ENCODE measurements at regions not wholly inside any gene's neighbourhood (a gene's known extent, or its start where the extent isn't known, plus 50 kb on each side); places are given as distances from the start of the nearest gene placed in this dataset.
"Not testable (repeated sequence)": the region's sequence is repeated elsewhere in the genome, so short reads cannot be mapped to it uniquely, and the experiment has no call there.

DNA sequence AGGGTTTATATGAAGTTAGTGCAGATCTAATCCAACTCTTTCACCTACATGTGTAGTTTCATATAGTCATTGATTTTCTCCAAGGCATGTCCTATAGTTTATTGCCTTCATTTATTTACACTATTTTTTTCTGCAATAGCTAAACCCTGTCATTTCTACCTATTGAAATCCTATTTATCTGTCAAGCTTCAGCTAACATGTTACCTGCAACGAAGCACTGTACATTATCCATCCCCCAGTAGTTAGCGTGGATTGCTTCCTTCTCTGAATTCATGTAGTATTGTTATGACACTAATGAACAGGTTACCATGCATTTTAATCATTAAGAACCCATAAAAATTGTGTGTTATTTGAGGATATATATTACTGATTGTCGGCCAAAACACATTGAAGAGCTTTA, 742.9 kb upstream of the PCDH20 start:
- no peak for DNase-seq

DNA sequence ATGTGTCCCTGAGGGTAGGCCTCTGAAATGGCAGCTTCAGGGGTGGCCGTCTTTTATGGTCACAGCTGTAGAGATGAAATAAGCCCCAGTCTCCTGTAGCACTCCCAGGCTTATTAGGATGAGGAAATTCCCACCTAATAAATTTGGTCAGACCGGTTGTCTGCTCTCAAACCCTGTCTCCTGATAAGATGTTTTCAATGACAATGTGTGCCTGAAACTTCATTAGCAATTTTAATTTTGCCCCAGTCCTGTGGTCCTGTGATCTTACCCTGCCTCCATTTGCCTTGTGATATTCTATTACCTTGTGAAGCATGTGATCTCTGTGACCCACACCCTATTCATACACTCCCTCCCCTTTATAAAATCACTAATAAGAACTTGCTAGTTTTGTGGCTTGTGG, 736.1 kb upstream of the PCDH20 start:
- not testable (repeated sequence) for DNase-seq

DNA sequence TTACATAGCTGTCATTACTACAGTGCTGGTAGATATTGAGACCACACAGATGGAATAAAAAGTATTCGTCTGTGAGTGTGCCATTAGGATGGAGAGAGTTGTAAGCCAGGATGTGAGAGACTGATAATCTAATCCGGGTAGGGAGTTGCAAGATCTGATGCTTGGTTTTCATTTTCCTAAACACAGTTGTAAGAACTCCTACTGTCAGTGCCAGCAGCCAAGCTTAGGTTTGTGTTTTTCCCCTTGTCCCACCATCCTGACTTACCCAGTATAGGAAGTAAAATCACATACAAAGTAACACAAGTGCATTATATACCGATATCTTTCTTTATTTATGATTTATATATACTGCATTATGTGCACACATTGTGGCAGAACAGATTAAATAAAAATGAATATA, 726.4 kb upstream of the PCDH20 start:
- no peak for DNase-seq

DNA sequence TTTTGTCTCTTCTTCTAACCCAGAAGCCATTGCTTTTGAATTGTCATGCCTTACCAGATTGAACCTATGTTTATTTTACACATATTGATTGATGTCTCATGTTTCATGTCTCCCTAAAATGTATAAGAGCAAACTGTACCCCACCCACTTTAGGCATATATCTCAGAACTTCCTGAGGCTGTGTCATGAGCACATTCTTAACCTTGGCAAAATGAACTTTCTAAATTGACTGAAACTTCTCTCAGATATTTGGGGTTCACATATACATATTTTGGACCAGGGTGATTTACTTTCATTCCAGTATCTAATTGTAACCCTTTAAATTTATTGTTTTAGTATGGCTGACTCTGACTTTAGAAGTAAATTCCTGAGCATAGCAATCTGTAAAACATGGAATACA, 723.9 kb upstream of the PCDH20 start:
- DNase-seq, result no peak

DNA sequence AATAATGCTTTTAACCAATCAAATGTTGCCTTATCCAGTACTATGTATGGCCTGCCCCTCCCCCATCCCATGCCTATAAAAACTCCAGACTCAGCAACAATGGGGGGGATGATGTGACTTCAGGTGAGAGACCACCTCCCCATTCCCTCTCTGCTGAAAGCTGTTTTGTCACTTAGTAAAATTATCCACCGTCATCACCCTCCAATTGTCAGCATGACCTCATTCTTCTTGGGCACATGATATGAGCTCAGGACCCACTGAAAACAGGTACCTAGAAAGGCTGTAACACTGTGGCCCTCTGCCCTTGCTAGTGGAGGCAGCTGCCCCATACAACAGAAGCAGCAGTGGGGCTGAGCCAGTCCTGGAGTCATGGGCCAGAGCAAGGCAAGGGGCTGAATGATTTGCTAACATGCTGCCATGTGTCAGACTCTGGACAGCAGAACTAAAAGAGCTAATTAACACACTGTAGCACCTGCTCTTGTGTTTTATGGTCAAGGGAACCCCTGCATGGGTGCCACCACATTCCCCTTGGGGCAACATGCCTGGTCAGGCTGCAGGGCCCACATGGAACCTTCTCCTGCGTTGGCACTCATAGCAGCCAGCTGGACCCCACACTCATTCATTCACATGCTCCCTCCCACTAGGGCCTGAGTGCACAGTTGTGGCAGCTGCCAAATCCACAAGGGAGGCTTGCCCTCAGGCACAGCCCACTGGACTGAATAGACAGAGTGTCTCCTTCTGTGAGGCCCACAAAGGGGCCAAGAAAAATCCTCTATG, 722.2 kb upstream of the PCDH20 start:
- no peak for DNase-seq

DNA sequence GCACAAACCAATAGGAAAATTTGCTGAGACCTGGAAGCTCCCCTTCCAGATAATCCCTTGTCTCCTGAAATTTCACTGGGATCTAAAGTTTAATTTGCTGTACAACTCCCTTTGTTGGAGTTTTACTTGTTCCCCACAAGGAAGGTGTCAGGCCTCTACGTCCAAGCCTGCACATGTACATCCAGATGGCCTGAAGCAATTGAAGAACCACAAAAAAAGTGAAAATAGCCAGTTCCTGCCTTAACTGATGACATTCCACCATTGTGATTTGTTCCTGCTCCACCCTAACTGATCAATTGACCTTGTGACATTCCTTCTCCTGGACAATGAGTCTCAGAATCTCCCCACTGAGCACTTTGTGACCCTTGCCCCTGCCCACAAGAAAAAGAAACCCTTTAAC, 716.0 kb upstream of the PCDH20 start:
- no peak for DNase-seq

DNA sequence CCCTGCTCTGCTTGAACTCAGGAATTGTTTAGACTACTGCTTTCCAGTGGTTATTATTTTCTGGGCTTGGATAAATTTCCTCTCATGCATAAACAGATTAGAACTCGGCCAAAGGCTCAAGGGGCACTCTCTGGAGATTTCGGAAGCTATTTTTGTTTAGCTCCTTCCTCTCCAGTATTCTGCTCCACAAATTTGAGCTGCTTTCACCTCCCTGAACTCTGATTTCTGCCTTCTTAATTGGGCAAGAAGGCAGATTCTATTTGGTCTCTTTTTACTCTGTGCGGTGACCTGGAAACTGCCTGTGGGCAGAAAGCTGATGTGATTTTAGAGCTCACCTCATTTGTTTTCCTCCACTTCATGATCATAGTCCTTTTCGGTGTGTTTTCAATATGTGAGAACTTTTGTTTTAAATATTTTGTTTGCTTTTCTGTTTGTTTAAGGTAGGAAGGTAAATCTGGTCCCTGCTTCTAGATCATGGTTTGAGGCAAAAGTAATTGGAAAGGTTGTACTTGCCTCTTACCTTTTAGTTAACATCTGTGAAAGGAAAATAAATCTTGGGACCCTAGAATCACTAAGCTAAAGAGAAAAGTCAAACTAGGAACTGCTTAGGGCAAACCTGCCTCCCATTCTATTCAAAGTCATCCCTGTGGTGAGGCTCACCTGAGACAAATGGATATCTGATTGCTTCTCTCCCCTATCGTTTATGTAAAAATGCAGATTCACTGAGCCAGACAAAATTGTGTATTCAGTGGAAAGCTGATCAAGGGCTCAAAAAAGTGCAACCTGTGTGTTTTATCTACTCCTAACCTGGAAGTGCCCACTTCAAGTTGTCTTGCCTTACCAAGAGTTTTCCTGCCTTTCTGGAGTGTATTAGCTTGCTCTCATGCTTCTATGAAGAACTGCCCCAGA, 714.7 kb upstream of the PCDH20 start:
- no peak for DNase-seq

DNA sequence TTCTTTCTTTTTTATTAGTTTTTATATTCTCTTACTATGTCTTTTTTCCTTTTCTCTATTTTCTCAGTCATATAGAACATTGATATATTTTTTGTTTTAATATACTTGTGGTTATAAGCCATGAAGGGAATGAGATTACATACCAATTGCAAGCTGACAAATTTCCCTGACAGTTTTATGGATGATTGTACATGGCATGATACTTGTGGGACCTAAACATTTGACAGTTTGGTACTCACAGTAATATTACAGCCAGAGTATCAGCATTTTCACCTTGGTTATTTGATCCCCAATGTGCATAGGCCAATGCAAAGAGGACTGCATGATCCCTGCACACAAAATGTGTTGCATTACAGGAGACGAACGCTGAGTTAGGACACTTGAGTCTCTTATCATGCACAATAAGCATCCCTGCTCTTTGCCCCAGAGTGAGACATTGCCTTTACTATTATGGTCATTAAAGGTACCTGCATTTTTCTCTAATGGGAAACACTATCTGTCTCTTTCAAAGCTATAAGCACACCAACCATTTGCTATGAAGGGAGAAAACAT, 713.4 kb upstream of the PCDH20 start:
- no peak for DNase-seq

DNA sequence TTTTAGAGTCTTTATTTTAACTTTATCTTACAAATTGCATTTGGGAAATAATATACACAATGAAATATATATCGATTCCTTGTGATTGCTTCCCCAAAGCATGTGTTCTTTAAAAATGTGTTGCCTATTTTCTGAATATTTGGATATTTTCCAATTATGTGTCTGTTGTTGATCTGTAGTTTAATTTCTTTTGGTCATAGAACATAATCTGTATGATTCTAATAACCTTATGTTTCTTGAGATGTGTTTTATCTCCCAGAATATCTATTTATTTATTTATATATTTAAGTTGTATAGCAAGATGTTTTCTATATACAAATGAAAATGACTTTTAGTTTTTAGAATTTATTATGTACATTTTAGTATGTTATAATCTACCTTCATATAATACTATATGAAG, 710.8 kb upstream of the PCDH20 start:
- no peak for DNase-seq

DNA sequence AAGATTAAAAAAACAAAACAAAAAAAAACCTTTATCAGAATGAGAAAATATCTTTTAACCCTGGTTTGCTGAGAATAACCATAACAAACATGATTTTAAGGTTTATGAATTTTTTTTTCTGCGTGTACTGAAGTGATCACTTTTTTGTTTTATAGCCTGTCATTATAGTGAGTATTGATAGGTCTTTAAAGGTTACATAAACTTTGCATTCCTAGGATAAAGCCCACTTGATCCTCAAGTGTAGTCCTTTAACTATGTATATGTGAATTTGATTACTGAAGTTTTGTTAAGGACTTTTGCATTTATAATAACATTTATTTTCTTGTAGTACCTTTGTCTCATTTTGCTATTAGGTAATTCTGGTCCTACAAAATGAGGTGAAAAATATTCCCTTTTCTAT, 709.8 kb upstream of the PCDH20 start:
- DNase-seq, result no peak

DNA sequence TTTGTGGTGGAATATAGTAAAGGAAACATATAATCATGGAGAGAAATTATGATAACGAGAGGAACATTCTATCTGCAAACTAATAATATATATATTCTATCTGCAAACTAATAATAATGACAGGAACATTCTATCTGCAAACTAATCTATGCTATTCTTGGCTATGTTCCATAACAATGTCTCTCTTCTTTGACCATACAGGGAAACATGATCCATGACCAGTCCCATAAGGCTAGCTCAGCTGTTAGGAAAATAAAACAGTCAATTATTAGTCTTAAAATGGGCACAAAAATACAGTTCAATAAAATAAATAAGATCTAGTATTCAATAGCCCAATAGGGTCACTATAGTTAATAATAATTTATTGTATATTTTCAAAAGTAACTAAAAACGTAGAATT, 707.8 kb upstream of the PCDH20 start:
- DNase-seq, result no peak

DNA sequence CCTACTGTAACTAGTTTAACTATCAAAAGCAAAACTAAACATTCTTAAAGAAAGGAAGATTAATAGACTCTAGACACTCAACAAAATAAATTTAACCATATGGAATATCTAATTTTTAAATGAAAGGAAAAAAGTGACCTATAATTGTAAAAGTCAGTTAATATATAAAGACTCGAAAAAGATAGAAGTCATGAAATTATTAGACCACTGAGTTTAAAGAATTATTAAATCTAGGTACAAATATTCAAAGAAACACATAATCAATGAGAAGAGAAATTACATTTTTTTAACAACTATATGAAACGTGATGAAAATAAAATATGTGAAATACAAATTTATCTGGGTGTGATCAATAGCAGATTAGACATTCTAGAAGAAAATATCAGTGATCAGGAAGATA, 706.8 kb upstream of the PCDH20 start:
- DNase-seq, result no peak

DNA sequence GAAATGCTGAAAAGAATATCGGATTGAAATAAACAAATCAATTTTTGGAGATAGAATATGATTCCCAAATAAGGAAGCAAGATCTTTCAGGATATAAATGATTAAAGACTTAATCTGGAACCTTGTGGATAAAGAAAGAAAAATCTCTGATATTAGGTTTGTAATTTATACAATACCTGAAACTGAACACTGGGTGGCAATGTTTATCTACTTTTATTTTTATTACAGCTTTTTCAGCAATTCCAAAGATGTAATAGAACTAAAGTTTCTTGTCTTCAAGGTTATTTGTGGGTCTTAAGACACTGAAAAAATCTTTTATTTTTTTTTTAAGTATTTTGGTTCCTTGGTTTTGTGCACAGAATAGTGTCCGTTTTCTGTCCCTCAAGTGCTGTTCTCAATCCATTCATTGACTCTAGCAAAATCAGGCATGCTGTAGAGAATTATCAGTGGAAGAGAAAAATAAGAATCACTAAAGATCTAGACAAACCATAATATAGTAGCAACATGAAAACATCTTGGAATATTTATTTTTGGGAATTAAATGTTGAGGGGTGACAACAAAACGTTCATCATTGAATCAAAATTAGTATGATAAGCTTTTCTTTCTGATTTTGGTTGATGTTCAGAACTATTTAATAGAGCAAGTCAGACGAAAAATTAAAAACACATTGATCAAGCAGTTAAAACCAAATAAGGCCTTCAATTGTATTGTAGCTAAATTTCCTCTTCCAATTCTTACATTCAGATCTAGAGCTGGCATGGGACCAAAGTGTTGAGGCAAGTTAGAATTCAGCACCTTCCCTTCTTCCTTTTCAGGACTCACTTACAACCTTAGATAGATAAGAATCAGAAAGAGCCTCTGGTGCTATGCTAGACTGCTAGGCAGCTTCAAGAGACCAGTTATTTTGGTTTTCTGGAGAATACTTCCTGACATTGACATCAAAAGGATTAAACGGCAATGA, 704.4 kb upstream of the PCDH20 start:
- DNase-seq, result no peak

DNA sequence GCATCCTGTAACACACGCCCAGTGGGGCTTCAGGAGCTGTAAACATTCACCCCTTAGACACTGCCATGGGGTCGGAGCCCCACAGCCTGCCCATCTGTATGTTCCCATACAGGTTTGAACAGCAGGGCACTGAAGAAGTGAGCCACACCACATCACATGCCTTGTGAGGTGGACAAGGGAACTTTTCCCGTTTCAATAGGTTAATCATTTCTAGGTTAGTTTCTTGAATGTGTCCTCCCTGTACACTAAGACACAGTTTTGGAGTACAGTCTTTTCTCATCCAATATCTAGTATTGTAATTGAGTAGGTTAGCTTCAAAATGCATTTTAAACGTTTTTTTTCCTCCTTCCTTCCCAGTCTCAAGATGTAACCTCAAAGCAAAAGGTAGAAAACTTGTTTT, 700.2 kb upstream of the PCDH20 start:
- no peak for DNase-seq

DNA sequence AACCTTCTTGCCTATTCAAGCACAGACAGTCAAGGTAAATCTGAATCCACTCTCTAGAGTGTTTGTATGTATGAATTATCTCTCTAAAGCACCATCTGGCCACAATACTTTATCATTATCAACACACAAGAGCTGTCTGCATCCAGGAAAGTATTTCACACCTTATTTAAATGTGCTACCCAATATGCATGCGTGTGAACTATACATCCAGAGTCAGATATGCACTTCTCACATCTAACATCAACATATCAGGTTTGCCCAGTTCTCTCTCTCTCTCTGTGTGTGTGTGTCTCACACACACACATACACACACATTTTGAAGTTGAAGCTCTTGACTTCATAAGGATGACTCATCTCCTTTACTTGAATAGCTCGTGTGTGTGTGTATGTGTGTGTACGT, 697.5 kb upstream of the PCDH20 start:
- DNase-seq, result no peak

DNA sequence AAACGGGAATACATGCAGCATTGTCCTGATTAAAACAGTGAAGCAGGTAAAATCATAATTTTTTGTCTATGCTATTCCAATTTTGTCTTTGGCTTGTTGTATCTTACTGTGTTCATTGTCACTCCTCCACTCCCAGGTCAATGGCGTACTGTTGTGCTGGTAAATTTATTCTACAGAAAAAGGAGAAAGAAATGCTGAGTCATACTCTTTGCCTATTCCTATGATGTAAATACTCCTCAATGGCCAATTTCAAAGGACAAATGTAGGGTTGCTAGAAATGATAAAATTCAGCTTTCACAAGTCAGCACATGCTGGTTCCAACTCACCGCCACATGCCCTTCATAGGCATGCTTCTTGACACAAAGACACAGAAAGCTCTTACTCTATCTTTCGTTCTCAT, 694.4 kb upstream of the PCDH20 start:
- no peak for DNase-seq

DNA sequence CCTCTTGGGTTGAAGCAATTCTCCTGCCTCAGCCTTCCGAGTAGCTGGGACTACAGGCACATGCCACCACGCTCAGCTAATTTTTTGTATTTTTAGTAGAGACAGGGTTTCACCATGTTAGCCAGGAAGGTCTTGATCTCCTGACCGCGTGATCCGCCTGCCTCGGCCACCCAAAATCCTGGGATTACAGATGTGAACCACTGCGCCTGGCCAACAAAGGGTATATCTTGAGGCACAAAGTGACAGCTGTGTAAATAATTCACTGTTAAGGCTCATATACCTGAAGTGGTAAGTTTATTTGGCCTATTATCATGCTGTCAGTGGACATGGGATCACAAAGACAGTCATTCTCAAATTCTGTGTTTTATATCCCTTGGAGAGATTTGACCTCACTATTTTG, 688.5 kb upstream of the PCDH20 start:
- not testable (repeated sequence) for DNase-seq

DNA sequence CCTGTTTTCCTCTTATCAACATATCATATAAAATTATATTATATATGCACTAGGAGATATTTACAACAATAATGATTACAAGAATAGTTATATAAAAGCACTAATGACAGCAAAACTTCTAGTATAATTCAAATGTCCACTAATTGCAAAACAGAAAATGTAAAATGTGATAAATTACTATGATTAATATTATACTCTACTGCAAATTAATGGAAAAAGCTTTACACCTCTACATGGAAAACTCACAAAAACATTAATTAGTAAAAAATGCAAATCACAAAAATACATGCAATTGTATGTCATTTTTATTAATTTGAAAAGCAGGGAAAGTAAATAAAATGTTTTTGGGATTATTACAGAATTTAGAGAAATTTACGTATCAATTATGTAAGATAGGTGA, 681.0 kb upstream of the PCDH20 start:
- no peak for DNase-seq

DNA sequence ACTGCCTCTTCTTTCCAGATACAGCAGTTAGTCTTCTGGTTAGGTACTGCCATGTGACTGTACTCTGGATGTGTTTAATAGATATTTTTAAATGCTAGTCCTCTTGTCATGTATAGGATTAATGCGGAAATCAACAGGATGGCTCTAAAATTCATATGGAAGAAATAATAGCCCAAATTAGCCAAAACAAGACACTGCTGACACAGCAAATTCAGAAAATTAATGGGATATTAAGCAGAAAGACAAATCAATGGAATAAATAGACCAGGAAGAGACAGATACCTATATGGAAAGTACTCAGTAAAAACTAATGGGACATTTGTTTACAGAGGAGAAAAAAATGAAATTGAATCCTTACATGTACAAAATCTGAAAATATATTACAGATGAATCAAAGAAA, 679.3 kb upstream of the PCDH20 start:
- DNase-seq, result no peak

DNA sequence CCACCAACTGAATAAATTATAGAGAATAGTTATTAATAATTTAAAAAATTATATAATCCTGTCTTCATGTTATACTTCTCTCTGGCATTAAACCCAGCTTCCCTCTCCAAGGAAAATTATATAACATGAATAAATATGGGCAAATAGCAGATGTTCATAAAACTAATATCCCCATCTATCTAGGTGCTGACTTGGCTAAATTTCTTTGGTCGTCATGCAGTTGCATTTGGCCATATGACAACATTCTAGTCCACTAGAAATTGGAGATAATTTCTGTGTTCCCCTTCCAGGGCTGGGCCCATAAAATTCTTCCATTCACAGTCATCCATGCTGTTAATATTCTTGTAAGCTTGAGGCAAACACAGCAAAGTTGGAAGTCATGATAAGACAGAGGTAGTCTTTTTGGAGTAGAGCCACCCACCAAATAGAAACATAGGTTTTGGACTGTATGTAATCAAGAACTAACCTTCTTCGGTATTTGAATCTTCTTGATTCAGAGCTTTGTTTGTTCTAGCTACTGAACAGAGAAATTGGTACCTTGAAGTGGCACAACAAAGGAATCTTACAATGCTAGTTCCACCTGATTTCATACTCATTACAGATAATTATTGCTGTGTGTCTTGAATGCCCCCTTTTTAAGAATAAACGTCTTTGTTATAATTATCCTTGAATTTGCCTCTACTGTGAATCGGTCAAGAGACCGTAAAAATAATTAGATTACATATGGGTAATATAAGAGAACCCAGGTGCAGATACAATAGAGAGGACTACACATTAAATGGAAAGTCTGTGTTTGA, 678.5 kb upstream of the PCDH20 start:
- no peak for DNase-seq

DNA sequence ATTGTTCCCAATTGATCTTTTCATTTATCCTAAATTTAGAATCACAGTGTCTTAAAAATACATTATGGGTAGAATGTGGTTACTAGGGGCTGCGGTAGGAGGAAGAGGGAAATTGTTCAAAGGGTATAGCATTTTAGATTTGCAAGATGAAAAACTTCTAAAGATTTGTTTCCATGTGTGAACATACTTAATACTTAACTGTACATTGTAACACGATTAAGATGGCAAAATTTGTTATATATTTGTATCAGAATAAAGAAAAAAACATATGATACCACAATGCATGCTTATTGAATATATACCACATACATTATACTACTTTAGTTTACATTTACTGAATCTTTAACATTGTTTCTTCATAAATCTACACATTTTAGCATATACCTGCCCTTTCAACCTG, 677.3 kb upstream of the PCDH20 start:
- no peak for DNase-seq

DNA sequence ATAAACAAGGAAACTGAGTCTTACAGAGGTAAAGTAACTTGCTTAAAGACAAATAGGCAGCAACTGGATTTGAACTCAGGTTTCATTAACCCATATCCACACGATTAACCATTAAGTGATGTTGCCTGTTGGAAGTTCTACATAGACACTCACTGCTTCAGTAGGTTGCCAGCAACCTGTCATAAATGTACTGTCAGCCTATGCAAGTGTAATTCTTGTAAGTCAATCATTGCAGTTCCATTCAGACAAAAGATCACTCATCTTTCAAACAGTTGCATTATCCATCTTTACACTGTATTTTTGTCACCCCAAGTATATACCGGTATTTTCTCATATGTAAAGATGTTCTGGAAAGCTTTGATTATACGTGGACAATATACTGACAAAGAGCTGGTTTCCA, 676.9 kb upstream of the PCDH20 start:
- DNase-seq, result no peak

Measured in stimulated activated CD4-positive, alpha-beta T cell treated with anti-CD3 and anti-CD28 coated beads, Interleukin-4, amount 100 ng/mL, for 24 hours (primary cell).